Calu3 (cell line): ENCODE measurements at regions not wholly inside any gene's neighbourhood (a gene's known extent, or its start where the extent isn't known, plus 50 kb on each side); places are given as distances from the start of the nearest gene placed in this dataset.

Experiments used
- BruUV-seq: library from RNA; stranded (reverse); fragments of 400-500 nt; replicated peaks from 2 replicates; lab custom pipeline; 2021; lab: Mats Ljungman, UMichigan
- CTCF ChIA-PET: fragments of 300-600 bp; sonication (Branson Sonifier 250); formaldehyde crosslinking; loops from one replicate; lab custom pipeline; 2022; ENCODE audit warnings: antibody characterized with exemption; lab: Charles Lee
- DNase-seq: peaks from one replicate; pipeline ENCODE4 v3.0.0; 2022
- H3K27ac Mint-ChIP-seq: one replicate; pipeline ENCODE4 v1.8.0; 2022; ENCODE audit warnings: mixed read lengths; ENCODE audit not compliant: unreplicated experiment
- H3K27me3 Mint-ChIP-seq: one replicate; pipeline ENCODE4 v1.8.0; 2022; ENCODE audit warnings: mixed read lengths; ENCODE audit not compliant: unreplicated experiment
- H3K36me3 Mint-ChIP-seq: one replicate; pipeline ENCODE4 v1.8.0; 2022; ENCODE audit warnings: mild to moderate bottlenecking, moderate library complexity, mixed read lengths; ENCODE audit not compliant: insufficient read depth, unreplicated experiment
- H3K4me1 Mint-ChIP-seq: one replicate; pipeline ENCODE4 v1.8.0; 2022; ENCODE audit warnings: mild to moderate bottlenecking, low read depth, mixed read lengths; ENCODE audit not compliant: unreplicated experiment
- H3K4me3 Mint-ChIP-seq: one replicate; pipeline ENCODE4 v1.8.0; 2022; ENCODE audit warnings: mild to moderate bottlenecking, low read depth, moderate library complexity, mixed read lengths; ENCODE audit not compliant: unreplicated experiment
- H3K9me3 Mint-ChIP-seq: one replicate; pipeline ENCODE4 v1.8.0; 2022; ENCODE audit warnings: low read depth, mixed read lengths; ENCODE audit not compliant: unreplicated experiment
- CTCF ChIP-seq: fragments of 200-600 bp; IDR thresholded peaks from one replicate; pipeline ENCODE4 v1.8.0; 2022; ENCODE audit warnings: antibody characterized with exemption; ENCODE audit not compliant: unreplicated experiment
- intact Hi-C: fragments of 100-400 bp; cut with micrococcal nuclease; formaldehyde crosslinking; loops from one replicate; pipeline ENCODE4 v1.10.0; 2022; ENCODE audit not compliant: unreplicated experiment

DNA sequence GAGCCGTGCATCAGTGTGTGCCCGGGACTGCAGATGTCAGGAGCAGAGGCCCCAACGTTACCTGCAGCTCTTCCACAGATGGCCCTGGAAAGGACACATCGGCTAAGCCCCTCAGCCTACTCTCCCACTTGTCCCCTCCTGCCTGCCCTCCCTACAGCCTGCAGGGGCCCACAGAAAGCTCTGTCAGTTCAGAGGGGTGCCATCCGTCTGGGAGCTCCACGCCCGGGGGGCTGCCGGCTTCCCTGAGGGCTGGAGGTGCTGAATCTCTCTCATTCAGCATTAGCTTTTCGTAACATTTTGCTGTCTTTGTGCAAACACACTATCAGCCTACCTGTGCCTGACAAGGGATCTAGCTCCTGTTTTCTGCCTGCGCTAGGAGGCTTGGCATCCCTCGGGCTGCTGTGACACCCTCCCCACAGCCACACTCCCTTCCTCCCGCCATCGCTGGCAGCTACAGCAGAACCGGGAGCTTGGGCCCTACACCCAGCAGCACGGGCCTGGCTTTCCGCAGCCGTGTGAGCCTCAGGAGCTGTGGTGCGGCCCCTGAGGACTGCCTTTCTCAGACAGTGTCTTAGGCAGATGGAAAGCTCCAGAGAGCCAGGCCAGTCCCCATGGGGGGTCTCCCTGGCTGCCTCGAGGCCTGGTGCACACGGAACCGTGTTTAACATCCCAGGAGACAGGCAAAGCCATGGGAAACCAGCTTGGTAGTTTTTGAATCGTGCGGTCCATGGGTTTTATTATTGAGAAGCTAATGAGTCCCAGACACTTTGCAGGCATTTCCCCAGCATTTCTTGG lies 198.3 kb upstream of the B3GAT1 start:
- Mint-ChIP-seq H3K27ac (no peak overlapping the region), H3K4me3 (no peak overlapping the region), H3K27me3 (no peaks in the 10 kb centered on the region), H3K4me1 (no peaks in the 10 kb centered on the region), H3K9me3 (peaks cover 18% of the 10 kb centered on the region), H3K36me3 (no peaks in the 10 kb centered on the region)
- no TSS peak for BruUV-seq
- intact Hi-C loops = no loop called here
- TF ChIP-seq CTCF = no peak
- CTCF ChIA-PET = no interaction called here
- no peak for DNase-seq

- CTCF ChIA-PET = no interaction called here
- no peak overlapping the region for H3K27ac Mint-ChIP-seq
- TF ChIP-seq CTCF = no peak
- no peaks in the 10 kb centered on the region for H3K36me3 Mint-ChIP-seq
- no peaks in the 10 kb centered on the region for H3K27me3 Mint-ChIP-seq
- H3K9me3 Mint-ChIP-seq = peaks cover 18% of the 10 kb centered on the region
- no peaks in the 10 kb centered on the region for H3K4me1 Mint-ChIP-seq
- DNase-seq = no peak
- no peak overlapping the region for H3K4me3 Mint-ChIP-seq
- BruUV-seq = no TSS peak
- intact Hi-C loops = no loop called here
Measured at GRCh38 chr11:134609361-134610115, 197.5 kb upstream of the B3GAT1 start.

- intact Hi-C loops = no loop called here
- no peak for TF ChIP-seq CTCF
- Mint-ChIP-seq H3K27ac (no peak overlapping the region), H3K4me1 (no peaks in the 10 kb centered on the region), H3K27me3 (no peaks in the 10 kb centered on the region), H3K9me3 (peaks cover 19% of the 10 kb centered on the region), H3K36me3 (no peaks in the 10 kb centered on the region), H3K4me3 (no peak overlapping the region)
- BruUV-seq = no TSS peak
- CTCF ChIA-PET = no interaction called here
- DNase-seq = no peak
Measured at GRCh38 chr11:134607963-134608750, 196.1 kb upstream of the B3GAT1 start.

- Mint-ChIP-seq H3K4me3 (no peak overlapping the region), H3K27me3 (no peaks in the 10 kb centered on the region), H3K27ac (no peak overlapping the region), H3K9me3 (peaks cover 20% of the 10 kb centered on the region), H3K36me3 (no peaks in the 10 kb centered on the region), H3K4me1 (no peaks in the 10 kb centered on the region)
- no TSS peak for BruUV-seq
- TF ChIP-seq CTCF = no peak
- no peak for DNase-seq
- intact Hi-C loops = no loop called here
- CTCF ChIA-PET = no interaction called here
Measured at GRCh38 chr11:134606251-134606650, 194.2 kb upstream of the B3GAT1 start.
